Stimulated activated CD8-positive, alpha-beta memory T cell treated with anti-CD3 and anti-CD28 coated beads, Interleukin-7, amount 100 ng/mL, for 1 hour (primary cell): ENCODE measurements at regions not wholly inside any gene's neighbourhood (a gene's known extent, or its start where the extent isn't known, plus 50 kb on each side); places are given as distances from the start of the nearest gene placed in this dataset.
"Not testable (repeated sequence)": the region's sequence is repeated elsewhere in the genome, so short reads cannot be mapped to it uniquely, and the experiment has no call there.

Source experiments
- DNase-seq, 2 donors: peaks; one replicate each; pipeline ENCODE4 v3.0.0-alpha.2; 2020; ENCODE audit warnings: low read depth in 2 of 2

GRCh38 chr16:59113004-59113670 lies 379.0 kb upstream of the GOT2 start:
- no peak for DNase-seq

- DNase-seq: no peak
Measured at GRCh38 chr16:59111280-59111679, 377.2 kb upstream of the GOT2 start.

GRCh38 chr16:59108374-59108773 lies 374.3 kb upstream of the GOT2 start:
- no peak for DNase-seq

GRCh38 chr16:59096682-59097081 lies 362.6 kb upstream of the GOT2 start:
- not testable (repeated sequence) for DNase-seq

- DNase-seq: no peak
Measured at GRCh38 chr16:59090541-59090940, 356.4 kb upstream of the GOT2 start.

GRCh38 chr16:59088431-59088830 lies 354.3 kb upstream of the GOT2 start:
- no peak for DNase-seq

GRCh38 chr16:59087641-59088040 lies 353.5 kb upstream of the GOT2 start:
- no peak for DNase-seq

- DNase-seq: no peak
Measured at GRCh38 chr16:59067205-59067604, 333.1 kb upstream of the GOT2 start.

GRCh38 chr16:59060207-59060606 lies 326.1 kb upstream of the GOT2 start:
- DNase-seq: no peak

GRCh38 chr16:59058250-59058649 lies 324.1 kb upstream of the GOT2 start:
- DNase-seq: no peak

GRCh38 chr16:59053911-59054310 lies 319.8 kb upstream of the GOT2 start:
- no peak for DNase-seq

GRCh38 chr16:59052231-59052630 lies 318.1 kb upstream of the GOT2 start:
- DNase-seq: no peak

GRCh38 chr16:59048876-59049275 lies 314.8 kb upstream of the GOT2 start:
- DNase-seq: no peak

- no peak for DNase-seq
Measured at GRCh38 chr16:59047114-59047513, 313.0 kb upstream of the GOT2 start.

- no peak for DNase-seq
Measured at GRCh38 chr16:59046335-59046734, 312.2 kb upstream of the GOT2 start.

GRCh38 chr16:59045501-59045900 lies 311.4 kb upstream of the GOT2 start:
- no peak for DNase-seq

- no peak for DNase-seq
Measured at GRCh38 chr16:59044616-59045015, 310.5 kb upstream of the GOT2 start.

- no peak for DNase-seq
Measured at GRCh38 chr16:59042301-59042700, 308.2 kb upstream of the GOT2 start.

GRCh38 chr16:59039066-59039720 lies 305.1 kb upstream of the GOT2 start:
- no peak for DNase-seq

GRCh38 chr16:59030923-59031485 lies 296.9 kb upstream of the GOT2 start:
- DNase-seq: no peak

- DNase-seq: no peak
Measured at GRCh38 chr16:59021751-59022150, 287.6 kb upstream of the GOT2 start.

GRCh38 chr16:59013930-59014329 lies 279.8 kb upstream of the GOT2 start:
- no peak for DNase-seq

GRCh38 chr16:58999762-59000161 lies 265.6 kb upstream of the GOT2 start:
- DNase-seq: no peak
